Keratinocyte (primary cell): ENCODE measurements at regions not wholly inside any gene's neighbourhood (a gene's known extent, or its start where the extent isn't known, plus 50 kb on each side); places are given as distances from the start of the nearest gene placed in this dataset.

Experiments used
- DNase-seq: peaks from one replicate; pipeline ENCODE4 v3.0.0-alpha.2; 2011; ENCODE audit warnings: low read depth, missing footprints, low spot score
- FAIRE-seq: peaks from 2 replicates; lab custom pipeline; 2011; peaks lifted over from hg19 to GRCh38; lab: Jason Lieb, UNC
- H2AFZ ChIP-seq: 2 replicates; pipeline ENCODE4 v1.6.0; 2012; ENCODE audit warnings: low read length, control low read depth, inconsistent platforms; ENCODE audit not compliant: control insufficient read depth
- H3K27ac ChIP-seq: 2 replicates; pipeline ENCODE4 v1.5.1; 2011; ENCODE audit warnings: low read length; ENCODE audit not compliant: control insufficient read depth, insufficient read depth
- H3K27me3 ChIP-seq: 3 replicates; pipeline ENCODE4 v1.6.0; 2011; ENCODE audit warnings: low read length; ENCODE audit not compliant: control insufficient read depth, insufficient read depth; ENCODE audit errors: extremely low read depth
- H3K36me3 ChIP-seq, 2 experiments: 2 replicates in 1 of 2; 3 replicates in 1 of 2; pipeline ENCODE4 v1.5.1; 2011; ENCODE audit warnings: low read length in 2 of 2, mild to moderate bottlenecking in 1 of 2; ENCODE audit not compliant: control insufficient read depth in 2 of 2, insufficient read depth in 2 of 2; ENCODE audit errors: extremely low read depth in 1 of 2
- H3K4me1 ChIP-seq: 3 replicates; pipeline ENCODE4 v1.5.1; 2011; ENCODE audit warnings: low read length; ENCODE audit not compliant: control insufficient read depth, insufficient read depth; ENCODE audit errors: extremely low read depth
- H3K4me2 ChIP-seq: 3 replicates; pipeline ENCODE4 v1.6.0; 2011; ENCODE audit warnings: low read depth, low read length; ENCODE audit not compliant: control insufficient read depth, insufficient read depth; ENCODE audit errors: extremely low read depth
- H3K4me3 ChIP-seq, 3 experiments: fragments of 200-600 bp in 1 of 3; sonication (generic) in 1 of 3; 2 replicates in 2 of 3; 3 replicates in 1 of 3; pipeline ENCODE4 v1.5.1; 2011 to 2016; ENCODE audit warnings: low read length in 3 of 3, mild to moderate bottlenecking in 3 of 3, control low read depth in 2 of 3, inconsistent platforms in 1 of 3, low read depth in 1 of 3, mixed read lengths in 1 of 3, mixed run types in 1 of 3, moderate library complexity in 1 of 3; ENCODE audit not compliant: control insufficient read depth in 2 of 3, insufficient read depth in 2 of 3; ENCODE audit errors: extremely low read depth in 1 of 3
- H3K79me2 ChIP-seq: 2 replicates; pipeline ENCODE4 v1.6.0; 2012; ENCODE audit warnings: low read length; ENCODE audit not compliant: control insufficient read depth, insufficient read depth
- H3K9ac ChIP-seq: 3 replicates; pipeline ENCODE4 v1.6.0; 2011; ENCODE audit warnings: low read length; ENCODE audit not compliant: control insufficient read depth, insufficient read depth; ENCODE audit errors: extremely low read depth
- H3K9me1 ChIP-seq: 3 replicates; pipeline ENCODE4 v1.6.0; 2011; ENCODE audit warnings: low read length; ENCODE audit not compliant: control insufficient read depth, insufficient read depth; ENCODE audit errors: extremely low read depth
- H3K9me3 ChIP-seq: 2 replicates; pipeline ENCODE4 v1.5.1; 2012; ENCODE audit warnings: low read depth, low read length; ENCODE audit not compliant: control insufficient read depth
- H4K20me1 ChIP-seq: 3 replicates; pipeline ENCODE4 v1.6.0; 2011; ENCODE audit warnings: low read length; ENCODE audit not compliant: control insufficient read depth, insufficient read depth; ENCODE audit errors: extremely low read depth
- EZH2 ChIP-seq: IDR thresholded peaks from one replicate; pipeline ENCODE4 v1.6.1; 2012; ENCODE audit warnings: inconsistent platforms, mild to moderate bottlenecking, low read length, moderate library complexity
- dilution Hi-C: fragments of 300-500 bp; cut with MboI; formaldehyde crosslinking; loops from one replicate; pipeline ENCODE4 v1.7.0; 2020; ENCODE audit warnings: low sequenced_read_pairs; ENCODE audit not compliant: extremely low pct_ligation_motif_present
- TF ChIP-seq, protein P1 (sequence below), 3 experiments: IDR thresholded peaks in 1 of 3; conservative IDR thresholded peaks in 1 of 3; optimal IDR thresholded peaks in 1 of 3; 2 replicates in 2 of 3; 3 replicates in 1 of 3; pipeline versions ENCODE3 to v1.5.1; 2011; ENCODE audit warnings: low read length in 3 of 3, mild to moderate bottlenecking in 3 of 3, moderate library complexity in 2 of 3, control low read depth in 1 of 3, inconsistent platforms in 1 of 3; ENCODE audit not compliant: insufficient read depth in 2 of 3; ENCODE audit errors: extremely low read depth in 1 of 3

DNA sequence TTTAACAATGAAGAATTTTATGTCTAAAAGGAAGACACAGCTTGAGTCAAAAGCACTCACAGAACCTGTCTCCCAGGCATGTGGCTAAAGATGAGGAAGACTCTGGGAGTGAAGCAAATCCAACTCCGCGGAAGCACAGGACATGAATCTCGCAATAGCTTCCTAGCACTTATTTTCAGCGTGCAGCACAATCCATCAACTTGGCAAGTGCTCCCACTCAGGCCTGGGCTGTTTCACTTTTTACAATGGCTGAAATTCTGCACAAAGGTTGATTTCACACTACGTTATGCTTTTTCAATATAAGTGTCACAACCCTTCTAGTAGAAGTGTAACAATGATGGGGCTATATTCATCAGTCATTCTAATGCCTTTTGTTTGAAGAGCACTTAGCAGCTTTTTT, 180.2 kb downstream of the XPNPEP1 start:
- dilution Hi-C loops: no loop called here
- H3K4me2 ChIP-seq: no peak overlapping the region
- no peak overlapping the region for H3K9ac ChIP-seq
- no peak for DNase-seq
- H3K9me1 ChIP-seq: no peaks in the 10 kb centered on the region
- no peaks in the 10 kb centered on the region for H3K36me3 ChIP-seq
- no peak overlapping the region for H3K27ac ChIP-seq
- H3K4me1 ChIP-seq: no peaks in the 10 kb centered on the region
- no peaks in the 10 kb centered on the region for H3K27me3 ChIP-seq
- no peak for TF ChIP-seq EZH2
- H3K4me3 ChIP-seq: no peak overlapping the region
- no peaks in the 10 kb centered on the region for H3K9me3 ChIP-seq
- FAIRE-seq: no peak
- H3K79me2 ChIP-seq: no peaks in the 10 kb centered on the region
- H2AFZ ChIP-seq: no peak overlapping the region
- H4K20me1 ChIP-seq: no peaks in the 10 kb centered on the region

DNA sequence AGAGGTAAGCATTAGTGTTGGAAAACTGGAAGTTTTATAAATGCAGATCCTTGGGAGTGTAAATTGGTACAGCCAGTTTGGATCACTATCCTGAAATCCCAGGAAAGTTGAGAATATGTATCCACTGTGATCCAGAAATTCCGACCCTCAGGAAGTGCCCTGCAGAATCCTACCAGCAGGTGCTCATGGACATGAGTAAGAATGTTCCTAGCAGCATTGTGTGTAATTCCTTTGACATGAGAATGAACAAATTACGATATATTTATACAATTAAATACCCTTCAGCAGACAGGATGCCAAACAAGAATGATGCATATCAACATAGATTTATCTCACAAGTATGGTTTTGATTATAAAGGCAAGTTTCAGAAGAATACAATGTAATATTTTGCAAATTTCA, 181.6 kb downstream of the XPNPEP1 start:
- FAIRE-seq: no peak

DNA sequence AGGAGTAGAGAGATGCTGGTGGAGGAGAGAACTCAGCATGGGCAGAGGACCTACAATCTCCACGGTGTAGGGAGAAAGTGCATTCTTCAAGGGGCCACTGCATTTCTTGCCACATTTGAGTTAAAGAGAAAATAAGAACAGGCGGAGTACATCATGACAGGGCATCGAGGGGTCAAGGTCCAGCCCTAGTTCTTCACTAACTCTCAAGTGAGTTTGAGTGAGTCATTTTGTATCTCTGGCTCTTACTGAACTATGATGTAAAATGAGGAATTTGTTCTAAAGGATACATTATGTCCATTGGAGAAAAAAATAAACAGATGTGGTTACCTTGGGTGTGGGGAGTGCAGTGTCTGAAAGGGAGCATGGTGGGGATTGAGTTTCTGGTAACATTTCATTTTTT, 182.9 kb downstream of the XPNPEP1 start:
- dilution Hi-C loops: no loop called here
- Histone ChIP-seq H3K9me3 (no peaks in the 10 kb centered on the region), H3K27me3 (no peaks in the 10 kb centered on the region), H3K4me2 (no peak overlapping the region), H3K36me3 (no peaks in the 10 kb centered on the region), H3K9me1 (no peaks in the 10 kb centered on the region), H3K27ac (no peak overlapping the region), H2AFZ (no peak overlapping the region), H4K20me1 (no peaks in the 10 kb centered on the region), H3K4me1 (no peaks in the 10 kb centered on the region), H3K79me2 (no peaks in the 10 kb centered on the region), H3K9ac (no peak overlapping the region), H3K4me3 (no peak overlapping the region)
- DNase-seq (no peak), FAIRE-seq (no peak)
- TF ChIP-seq, protein P1, sequence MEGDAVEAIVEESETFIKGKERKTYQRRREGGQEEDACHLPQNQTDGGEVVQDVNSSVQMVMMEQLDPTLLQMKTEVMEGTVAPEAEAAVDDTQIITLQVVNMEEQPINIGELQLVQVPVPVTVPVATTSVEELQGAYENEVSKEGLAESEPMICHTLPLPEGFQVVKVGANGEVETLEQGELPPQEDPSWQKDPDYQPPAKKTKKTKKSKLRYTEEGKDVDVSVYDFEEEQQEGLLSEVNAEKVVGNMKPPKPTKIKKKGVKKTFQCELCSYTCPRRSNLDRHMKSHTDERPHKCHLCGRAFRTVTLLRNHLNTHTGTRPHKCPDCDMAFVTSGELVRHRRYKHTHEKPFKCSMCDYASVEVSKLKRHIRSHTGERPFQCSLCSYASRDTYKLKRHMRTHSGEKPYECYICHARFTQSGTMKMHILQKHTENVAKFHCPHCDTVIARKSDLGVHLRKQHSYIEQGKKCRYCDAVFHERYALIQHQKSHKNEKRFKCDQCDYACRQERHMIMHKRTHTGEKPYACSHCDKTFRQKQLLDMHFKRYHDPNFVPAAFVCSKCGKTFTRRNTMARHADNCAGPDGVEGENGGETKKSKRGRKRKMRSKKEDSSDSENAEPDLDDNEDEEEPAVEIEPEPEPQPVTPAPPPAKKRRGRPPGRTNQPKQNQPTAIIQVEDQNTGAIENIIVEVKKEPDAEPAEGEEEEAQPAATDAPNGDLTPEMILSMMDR (optimal IDR thresholded peaks at IDR 0.05 in 1 of 3, IDR thresholded peaks at IDR 0.05 in 1 of 3, conservative IDR thresholded peaks at IDR 0.05 in 1 of 3; ENCODE audit: extremely low read depth in 1 of 3, insufficient read depth in 2 of 3, low read length in 3 of 3): no peak
- no peak for TF ChIP-seq EZH2

More for the DNA sequence above, 181.6 kb downstream of the XPNPEP1 start:
- Histone ChIP-seq H2AFZ (no peak overlapping the region), H3K4me1 (no peaks in the 10 kb centered on the region), H4K20me1 (no peaks in the 10 kb centered on the region), H3K4me2 (no peak overlapping the region), H3K79me2 (no peaks in the 10 kb centered on the region), H3K36me3 (no peaks in the 10 kb centered on the region), H3K27me3 (no peaks in the 10 kb centered on the region), H3K4me3 (no peak overlapping the region), H3K9me1 (no peaks in the 10 kb centered on the region), H3K27ac (no peak overlapping the region), H3K9me3 (no peaks in the 10 kb centered on the region), H3K9ac (no peak overlapping the region)
- DNase-seq: no peak
- TF ChIP-seq EZH2: no peak
- TF ChIP-seq, protein P1 (optimal IDR thresholded peaks at IDR 0.05 in 1 of 3, IDR thresholded peaks at IDR 0.05 in 1 of 3, conservative IDR thresholded peaks at IDR 0.05 in 1 of 3; ENCODE audit: extremely low read depth in 1 of 3, insufficient read depth in 2 of 3, low read length in 3 of 3): no peak
- dilution Hi-C loops: no loop called here
